Activated gamma-delta T cell (primary cell): ENCODE measurements at regions not wholly inside any gene's neighbourhood (a gene's known extent, or its start where the extent isn't known, plus 50 kb on each side); places are given as distances from the start of the nearest gene placed in this dataset.

Experiments used
- DNase-seq: peaks from one replicate; lab custom pipeline; 2025; lab: John Stamatoyannopoulos, UW

GRCh38 chr11:115699733-115700132, 195.5 kb upstream of the CADM1 start:
- no peak for DNase-seq

- DNase-seq = no peak
Measured at GRCh38 chr11:115699326-115699725, 195.1 kb upstream of the CADM1 start.

- no peak for DNase-seq
Measured at GRCh38 chr11:115698243-115698642, 194.0 kb upstream of the CADM1 start.

- DNase-seq = no peak
Measured at GRCh38 chr11:115696563-115696962, 192.3 kb upstream of the CADM1 start.

- no peak for DNase-seq
Measured at GRCh38 chr11:115695677-115696364, 191.6 kb upstream of the CADM1 start.

- DNase-seq = no peak
Measured at GRCh38 chr11:115693002-115693401, 188.8 kb upstream of the CADM1 start.

GRCh38 chr11:115691030-115691429, 186.8 kb upstream of the CADM1 start:
- DNase-seq = no peak

- no peak for DNase-seq
Measured at GRCh38 chr11:115687934-115688333, 183.7 kb upstream of the CADM1 start.

- no peak for DNase-seq
Measured at GRCh38 chr11:115684699-115685098, 180.5 kb upstream of the CADM1 start.

- no peak for DNase-seq
Measured at GRCh38 chr11:115684135-115684534, 179.9 kb upstream of the CADM1 start.

GRCh38 chr11:115682888-115683287, 178.7 kb upstream of the CADM1 start:
- no peak for DNase-seq

GRCh38 chr11:115682101-115682500, 177.9 kb upstream of the CADM1 start:
- no peak for DNase-seq

- no peak for DNase-seq
Measured at GRCh38 chr11:115679945-115680344, 175.7 kb upstream of the CADM1 start.

- DNase-seq = no peak
Measured at GRCh38 chr11:115678942-115679341, 174.7 kb upstream of the CADM1 start.

GRCh38 chr11:115677190-115677589, 173.0 kb upstream of the CADM1 start:
- no peak for DNase-seq

- no peak for DNase-seq
Measured at GRCh38 chr11:115676768-115677167, 172.6 kb upstream of the CADM1 start.

- no peak for DNase-seq
Measured at GRCh38 chr11:115676206-115676605, 172.0 kb upstream of the CADM1 start.

GRCh38 chr11:115674937-115675544, 170.8 kb upstream of the CADM1 start:
- no peak for DNase-seq

- DNase-seq = no peak
Measured at GRCh38 chr11:115674176-115674936, 170.1 kb upstream of the CADM1 start.

GRCh38 chr11:115673720-115674119, 169.5 kb upstream of the CADM1 start:
- DNase-seq = no peak

- DNase-seq = no peak
Measured at GRCh38 chr11:115672999-115673411, 168.8 kb upstream of the CADM1 start.

- no peak for DNase-seq
Measured at GRCh38 chr11:115672412-115672811, 168.2 kb upstream of the CADM1 start.
